ENCODE measurements at regions not wholly inside any gene's neighbourhood (a gene's known extent, or its start where the extent isn't known, plus 50 kb on each side); places are given as distances from the start of the nearest gene placed in this dataset.

DNA sequence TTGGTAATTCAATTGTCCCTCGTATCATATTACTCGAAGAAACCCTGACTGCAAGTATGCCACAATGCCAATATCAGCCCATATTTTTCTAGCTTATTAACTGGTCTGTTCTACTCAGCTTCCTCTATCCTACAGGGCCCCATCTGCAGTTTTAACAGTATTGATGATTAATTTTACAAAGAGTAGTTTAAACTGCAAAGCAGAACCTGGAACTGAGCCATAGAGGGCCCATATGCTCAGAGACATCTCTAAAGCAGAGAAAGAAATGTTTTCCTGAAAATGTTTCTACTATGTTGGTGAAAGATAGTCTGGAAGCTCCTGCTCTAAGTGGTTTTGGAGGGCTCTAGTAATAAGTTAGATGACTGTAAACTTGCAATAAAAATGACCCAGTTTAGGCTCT is 259.4 kb upstream of the CENPE start:
- ATAC-seq: no peak
- Histone ChIP-seq H3K4me1 (no peaks in the 10 kb centered on the region), H3K9me3 (peaks cover 0 to 18% (median 0%) of the 10 kb centered on the region in 3 donors), H3K27ac (no peak overlapping the region), H3K4me3 (no peak overlapping the region), H3K36me3 (no peaks in the 10 kb centered on the region), H3K27me3 (no peaks in the 10 kb centered on the region)
- 37 to 43% methylated on average over 2 of the region's 2 CpGs for WGBS, 2 donors (ENCODE audit: low coverage in 1 of 2)
- TF ChIP-seq CTCF (IDR thresholded peaks at IDR 0.05): no peak
- no peak for TF ChIP-seq EP300 (IDR thresholded peaks at IDR 0.05)
- no peak for TF ChIP-seq POLR2A (IDR thresholded peaks at IDR 0.05)
- no peak for TF ChIP-seq POLR2AphosphoS5 (IDR thresholded peaks at IDR 0.05)

- H3K36me3 ChIP-seq: no peaks in the 10 kb centered on the region
- no peak overlapping the region for H3K27ac ChIP-seq
- WGBS, 2 donors (ENCODE audit: low coverage in 1 of 2): 63% methylated on average over 2 of the region's 2 CpGs; no CpG with 5 or more reads in 1 of the 2 donors
- no peaks in the 10 kb centered on the region for H3K27me3 ChIP-seq
- H3K9me3 ChIP-seq: peaks cover 0 to 18% (median 0%) of the 10 kb centered on the region in 3 donors
- ATAC-seq: no peak
- no peaks in the 10 kb centered on the region for H3K4me1 ChIP-seq
- no peak overlapping the region for H3K4me3 ChIP-seq
- TF ChIP-seq EP300 (IDR thresholded peaks at IDR 0.05) (no peak), CTCF (IDR thresholded peaks at IDR 0.05) (no peak), POLR2AphosphoS5 (IDR thresholded peaks at IDR 0.05) (no peak), POLR2A (IDR thresholded peaks at IDR 0.05) (no peak)
These were observed 253.2 kb upstream of the CENPE start for GRCh38 chr4:103451341-103451740.

GRCh38 chr4:103450693-103451092 is 252.6 kb upstream of the CENPE start:
- TF ChIP-seq POLR2A (IDR thresholded peaks at IDR 0.05) (no peak), CTCF (IDR thresholded peaks at IDR 0.05) (no peak), EP300 (IDR thresholded peaks at IDR 0.05) (no peak), POLR2AphosphoS5 (IDR thresholded peaks at IDR 0.05) (no peak)
- peaks cover 0 to 11% (median 0%) of the 10 kb centered on the region in 3 donors for H3K9me3 ChIP-seq
- no peak overlapping the region for H3K4me3 ChIP-seq
- no peaks in the 10 kb centered on the region for H3K27me3 ChIP-seq
- no peaks in the 10 kb centered on the region for H3K36me3 ChIP-seq
- ATAC-seq: no peak
- H3K4me1 ChIP-seq: no peaks in the 10 kb centered on the region
- 78 to 91% methylated on average over 2 of the region's 2 CpGs for WGBS, 2 donors (ENCODE audit: low coverage in 1 of 2)
- H3K27ac ChIP-seq: no peak overlapping the region

DNA sequence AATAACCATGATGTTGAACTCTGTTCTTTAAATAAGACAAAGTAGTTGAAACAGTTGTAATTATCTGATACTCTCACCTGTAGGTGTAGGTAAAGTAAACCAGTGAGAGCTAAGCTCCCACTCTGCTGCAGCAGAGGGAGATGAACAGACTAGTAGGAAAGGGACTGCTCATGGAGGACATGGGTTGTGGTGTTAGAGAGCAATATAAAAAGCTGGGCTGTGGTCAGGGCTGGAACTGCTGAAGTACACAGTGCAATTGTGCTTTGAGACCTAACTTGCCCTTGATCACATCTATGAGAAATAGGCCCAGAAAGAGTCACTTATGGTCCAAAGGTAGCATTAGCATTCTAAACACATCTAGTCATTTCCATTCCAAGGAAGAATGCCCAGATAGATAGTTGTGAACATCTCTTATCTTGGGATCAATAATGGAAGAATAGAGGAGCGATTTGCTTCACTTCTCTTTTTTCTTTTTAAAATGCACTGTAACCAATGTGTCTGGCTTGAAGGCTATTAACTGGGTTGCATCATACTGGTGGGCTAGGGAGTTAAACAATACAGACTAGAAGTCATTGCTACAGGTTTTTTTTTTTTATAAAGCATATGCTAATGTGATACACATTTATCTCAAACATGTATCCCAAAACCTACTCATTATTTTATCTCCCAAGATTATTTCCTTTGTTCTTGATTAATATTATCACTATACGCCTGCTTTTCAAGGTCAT is 251.3 kb upstream of the CENPE start:
- Histone ChIP-seq H3K4me1 (no peaks in the 10 kb centered on the region), H3K27ac (no peak overlapping the region), H3K27me3 (no peaks in the 10 kb centered on the region), H3K9me3 (no peaks in the 10 kb centered on the region), H3K36me3 (no peaks in the 10 kb centered on the region), H3K4me3 (no peak overlapping the region)
- 67 to 80% methylated on average over 1 to 2 of the region's 2 CpGs for WGBS, 2 donors (ENCODE audit: low coverage in 1 of 2)
- TF ChIP-seq CTCF (IDR thresholded peaks at IDR 0.05): no peak
- TF ChIP-seq POLR2A (IDR thresholded peaks at IDR 0.05): no peak
- no peak for TF ChIP-seq EP300 (IDR thresholded peaks at IDR 0.05)
- no peak for TF ChIP-seq POLR2AphosphoS5 (IDR thresholded peaks at IDR 0.05)
- ATAC-seq: no peak

GRCh38 chr4:103445377-103445776 is 247.2 kb upstream of the CENPE start:
- Histone ChIP-seq H3K4me1 (no peaks in the 10 kb centered on the region), H3K27me3 (no peaks in the 10 kb centered on the region), H3K27ac (no peak overlapping the region), H3K36me3 (no peaks in the 10 kb centered on the region), H3K4me3 (no peak overlapping the region), H3K9me3 (no peaks in the 10 kb centered on the region)
- ATAC-seq: no peak
- 75 to 89% methylated on average over 1 of the region's 1 CpG for WGBS, 2 donors (ENCODE audit: low coverage in 1 of 2)
- TF ChIP-seq POLR2A (IDR thresholded peaks at IDR 0.05) (no peak), CTCF (IDR thresholded peaks at IDR 0.05) (no peak), EP300 (IDR thresholded peaks at IDR 0.05) (no peak), POLR2AphosphoS5 (IDR thresholded peaks at IDR 0.05) (no peak)

Data from gastroesophageal sphincter (tissue), 4 donors.